ENCODE measurements at regions not wholly inside any gene's neighbourhood (a gene's known extent, or its start where the extent isn't known, plus 50 kb on each side); places are given as distances from the start of the nearest gene placed in this dataset.

DNA sequence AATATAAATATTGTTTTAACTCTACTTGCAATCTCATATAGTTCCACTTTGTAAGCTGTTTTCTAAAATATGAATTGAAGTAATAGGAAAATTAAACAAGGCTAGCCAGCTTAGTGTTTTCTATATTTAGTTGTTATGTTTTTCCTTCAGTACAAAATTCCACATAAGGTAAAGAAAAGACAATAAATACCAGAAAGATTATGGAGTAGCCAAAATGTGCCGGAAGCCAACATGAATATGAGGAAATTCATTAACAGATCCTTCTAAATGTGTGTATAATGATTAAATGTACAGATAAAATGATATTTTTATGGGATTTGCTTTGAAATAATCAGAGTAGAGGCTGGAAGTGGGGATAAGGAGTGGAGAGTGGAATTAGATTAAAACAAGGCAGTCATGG, 52.5 kb upstream of the COL21A1 start:
- Histone ChIP-seq H3K27me3 (no peaks in the 10 kb centered on the region), H3K27ac (no peak overlapping the region), H4K20me1 (no peaks in the 10 kb centered on the region), H3K9ac (no peak overlapping the region), H3K4me2 (no peak overlapping the region), H3K36me3 (no peaks in the 10 kb centered on the region), H3K9me3 (no peaks in the 10 kb centered on the region), H3K4me3 (no peak overlapping the region), H3K4me1 (no peaks in the 10 kb centered on the region)
- TF ChIP-seq Cebpa-rat (IDR thresholded peaks at IDR 0.05): no peak

DNA sequence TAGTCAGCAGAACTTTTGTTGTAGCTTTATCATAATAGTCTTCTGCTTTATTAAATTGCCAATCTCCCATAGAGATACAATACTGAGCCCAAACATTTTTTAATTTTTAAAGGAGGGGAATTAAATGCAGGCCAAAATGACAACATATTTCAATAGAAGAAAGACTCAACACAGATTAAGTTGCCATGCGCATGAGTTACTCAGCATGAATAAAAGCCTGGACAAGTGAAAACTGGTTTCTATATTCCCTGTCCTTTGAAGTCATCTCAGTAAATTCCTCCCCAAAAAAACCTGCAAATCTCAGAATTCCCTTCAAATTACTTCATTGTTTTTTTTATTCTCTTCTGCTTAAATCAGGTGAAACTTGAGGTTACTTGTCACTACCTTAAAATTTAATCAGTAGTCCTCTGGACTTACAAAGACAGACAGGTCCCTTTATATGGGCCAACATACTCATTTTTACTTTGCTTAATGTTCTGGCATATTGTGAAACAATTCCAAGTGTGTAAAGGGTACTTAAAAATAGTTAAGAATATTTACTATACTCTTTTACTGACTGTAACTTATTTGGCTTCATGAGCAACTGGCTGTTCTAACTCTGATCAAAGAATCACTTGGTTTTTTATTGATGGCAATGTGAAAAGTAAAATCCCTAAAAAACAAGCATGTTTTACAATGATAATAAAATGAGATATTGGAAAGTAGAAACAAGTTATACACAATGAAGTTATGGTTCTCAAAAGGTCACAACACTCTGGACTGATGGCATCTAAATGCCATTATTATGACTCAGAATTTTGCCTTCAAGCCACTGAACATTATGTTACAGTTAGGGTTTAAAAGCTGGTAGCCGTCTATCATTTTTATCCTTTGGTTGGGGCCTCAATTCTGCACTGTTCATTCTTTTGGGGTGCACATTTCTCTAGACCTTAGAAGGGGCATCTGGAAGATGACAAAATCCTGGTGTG, 49.9 kb upstream of the COL21A1 start:
- Histone ChIP-seq H3K27ac (no peak overlapping the region), H3K27me3 (no peaks in the 10 kb centered on the region), H3K4me1 (no peaks in the 10 kb centered on the region), H3K4me2 (no peak overlapping the region), H3K4me3 (no peak overlapping the region), H3K9ac (no peak overlapping the region), H4K20me1 (no peaks in the 10 kb centered on the region), H3K36me3 (no peaks in the 10 kb centered on the region), H3K9me3 (no peaks in the 10 kb centered on the region)
- TF ChIP-seq Cebpa-rat (IDR thresholded peaks at IDR 0.05): no peak

All from BLaER1 (cell line).